ENCODE measurements at regions not wholly inside any gene's neighbourhood (a gene's known extent, or its start where the extent isn't known, plus 50 kb on each side); places are given as distances from the start of the nearest gene placed in this dataset.

GRCh38 chr5:13325765-13326164 lies 618.7 kb downstream of the DNAH5 start:
- Mint-ChIP-seq H3K27me3 (no peaks in the 10 kb centered on the region), H3K27ac (no peak overlapping the region), H3K9me3 (no peaks in the 10 kb centered on the region), H3K36me3 (ENCODE audit: low read depth) (no peaks in the 10 kb centered on the region), H3K4me3 (no peak overlapping the region), H3K4me1 (ENCODE audit: low read depth) (no peaks in the 10 kb centered on the region)
- intact Hi-C loops (cut with micrococcal nuclease) = no loop called here

DNA sequence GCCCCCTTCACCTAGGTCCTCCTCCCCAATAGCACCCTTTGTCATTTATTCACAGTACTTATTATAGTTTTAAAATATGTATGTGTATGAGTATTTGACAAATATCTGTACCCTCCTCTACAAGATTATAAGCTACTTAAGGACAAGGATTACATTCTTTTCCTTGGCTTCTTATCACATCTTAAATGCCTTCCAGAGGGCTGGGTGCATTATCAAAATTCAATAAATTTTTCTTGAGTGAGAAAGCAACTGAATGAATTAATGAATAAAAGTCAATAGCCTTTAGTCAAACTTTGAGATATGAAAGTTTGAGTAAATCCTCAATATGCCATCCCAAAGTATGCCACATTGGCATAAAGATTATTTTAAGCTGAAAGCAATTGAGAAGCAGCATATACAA lies 621.7 kb downstream of the DNAH5 start:
- intact Hi-C loops (cut with micrococcal nuclease) = no loop called here
- H3K27me3 Mint-ChIP-seq = no peaks in the 10 kb centered on the region
- H3K4me3 Mint-ChIP-seq = no peak overlapping the region
- no peak overlapping the region for H3K27ac Mint-ChIP-seq
- H3K36me3 Mint-ChIP-seq (ENCODE audit: low read depth) = no peaks in the 10 kb centered on the region
- no peaks in the 10 kb centered on the region for H3K9me3 Mint-ChIP-seq
- H3K4me1 Mint-ChIP-seq (ENCODE audit: low read depth) = no peaks in the 10 kb centered on the region

- Mint-ChIP-seq H3K9me3 (peaks cover 16% of the 10 kb centered on the region), H3K27ac (no peak overlapping the region), H3K4me3 (no peak overlapping the region), H3K27me3 (no peaks in the 10 kb centered on the region), H3K4me1 (ENCODE audit: low read depth) (no peaks in the 10 kb centered on the region), H3K36me3 (ENCODE audit: low read depth) (no peaks in the 10 kb centered on the region)
- intact Hi-C loops (cut with micrococcal nuclease) = no loop called here
Observed at GRCh38 chr5:13317654-13318053, 626.8 kb downstream of the DNAH5 start.

DNA sequence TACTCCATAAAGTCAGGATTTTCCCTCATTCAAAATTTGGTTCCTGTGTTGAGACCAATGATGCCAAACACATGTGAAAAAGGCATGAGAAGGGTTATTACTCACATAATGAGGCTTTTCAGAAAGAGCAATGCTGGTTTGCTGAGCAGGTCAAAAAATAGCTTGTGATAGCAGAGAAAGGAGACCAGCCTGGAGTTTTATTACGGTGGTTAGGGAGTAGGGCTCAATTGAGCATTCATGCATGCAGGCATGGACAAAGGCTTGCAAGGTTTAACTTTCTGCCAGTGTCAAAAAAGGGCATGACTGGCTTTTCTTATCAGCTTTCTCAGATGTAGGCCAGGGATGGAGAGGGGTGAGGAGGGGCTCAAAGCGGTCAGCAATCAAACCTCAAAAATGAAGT lies 628.3 kb downstream of the DNAH5 start:
- no peak overlapping the region for H3K27ac Mint-ChIP-seq
- no peaks in the 10 kb centered on the region for H3K4me1 Mint-ChIP-seq (ENCODE audit: low read depth)
- no peak overlapping the region for H3K4me3 Mint-ChIP-seq
- H3K9me3 Mint-ChIP-seq = peaks cover 16% of the 10 kb centered on the region
- H3K36me3 Mint-ChIP-seq (ENCODE audit: low read depth) = no peaks in the 10 kb centered on the region
- H3K27me3 Mint-ChIP-seq = no peaks in the 10 kb centered on the region
- intact Hi-C loops (cut with micrococcal nuclease) = no loop called here

DNA sequence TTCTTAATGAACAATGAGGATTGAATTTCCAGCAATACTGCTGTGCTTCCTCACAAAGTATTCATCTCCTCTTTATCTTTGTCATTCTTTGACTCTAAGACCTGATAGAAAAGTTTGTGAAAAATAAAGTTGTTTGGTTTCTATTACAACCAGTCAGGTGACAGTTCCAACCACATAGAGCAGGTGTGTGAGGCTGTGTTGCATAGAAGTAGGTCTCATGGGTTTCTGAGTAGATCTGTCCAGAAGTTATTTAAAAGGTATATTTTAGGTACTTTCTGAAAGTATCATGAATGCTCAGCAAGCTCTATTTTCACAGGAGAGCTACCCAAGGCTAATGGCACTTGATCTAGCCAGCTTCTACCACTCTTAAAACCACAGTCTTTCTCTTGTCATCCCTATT lies 637.0 kb downstream of the DNAH5 start:
- Mint-ChIP-seq H3K27ac (no peak overlapping the region), H3K4me1 (ENCODE audit: low read depth) (no peaks in the 10 kb centered on the region), H3K27me3 (no peaks in the 10 kb centered on the region), H3K36me3 (ENCODE audit: low read depth) (no peaks in the 10 kb centered on the region), H3K9me3 (peaks cover 11% of the 10 kb centered on the region), H3K4me3 (no peak overlapping the region)
- intact Hi-C loops (cut with micrococcal nuclease) = no loop called here

- Mint-ChIP-seq H3K4me1 (ENCODE audit: low read depth) (no peaks in the 10 kb centered on the region), H3K36me3 (ENCODE audit: low read depth) (no peaks in the 10 kb centered on the region), H3K9me3 (peaks cover 20% of the 10 kb centered on the region), H3K4me3 (no peak overlapping the region), H3K27ac (no peak overlapping the region), H3K27me3 (no peaks in the 10 kb centered on the region)
- intact Hi-C loops (cut with micrococcal nuclease) = no loop called here
Observed at GRCh38 chr5:13303445-13303844, 641.0 kb downstream of the DNAH5 start.

DNA sequence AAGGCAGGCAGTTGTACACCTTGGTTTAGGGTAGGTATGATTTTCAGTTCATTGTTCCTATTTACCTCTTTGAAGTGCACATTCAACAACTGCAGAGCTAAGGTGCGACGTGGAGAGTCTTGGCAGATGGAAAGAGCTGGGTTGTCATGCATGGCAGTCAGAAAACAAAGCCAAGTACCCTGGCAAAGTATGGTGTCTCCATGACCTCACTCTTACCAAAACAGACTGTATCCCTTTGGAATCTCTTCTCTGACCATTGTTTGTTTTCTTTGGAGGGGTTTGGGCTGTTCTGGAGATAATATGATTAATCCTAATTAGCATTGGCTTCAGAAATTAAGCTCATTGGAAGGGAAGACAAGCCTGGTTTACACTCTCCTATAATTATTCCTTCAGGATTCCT lies 665.7 kb downstream of the DNAH5 start:
- H3K27me3 Mint-ChIP-seq = no peaks in the 10 kb centered on the region
- no peak overlapping the region for H3K4me3 Mint-ChIP-seq
- no peaks in the 10 kb centered on the region for H3K36me3 Mint-ChIP-seq (ENCODE audit: low read depth)
- no peak overlapping the region for H3K27ac Mint-ChIP-seq
- H3K4me1 Mint-ChIP-seq (ENCODE audit: low read depth) = no peaks in the 10 kb centered on the region
- H3K9me3 Mint-ChIP-seq = peaks cover 6% of the 10 kb centered on the region
- intact Hi-C loops (cut with micrococcal nuclease) = no loop called here

DNA sequence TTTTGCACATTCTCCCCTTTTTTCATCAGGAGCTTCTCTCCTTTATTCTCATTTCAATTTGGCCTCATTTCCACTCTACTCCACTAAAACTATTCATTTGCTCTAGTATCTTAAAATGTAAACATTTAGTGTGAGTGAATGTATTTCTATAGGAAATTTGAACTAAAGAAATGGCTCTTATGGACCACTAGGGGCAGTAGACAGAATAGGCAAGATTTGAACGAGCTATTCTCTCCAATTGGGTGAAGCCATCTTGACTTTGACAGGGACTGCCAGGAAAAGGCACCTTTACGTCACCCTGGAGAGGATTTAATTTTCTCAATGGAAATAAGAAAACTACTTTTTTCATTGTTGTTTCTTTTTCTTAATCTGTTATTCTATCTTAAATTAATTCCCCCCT lies 666.3 kb downstream of the DNAH5 start:
- Mint-ChIP-seq H3K36me3 (ENCODE audit: low read depth) (no peaks in the 10 kb centered on the region), H3K27me3 (no peaks in the 10 kb centered on the region), H3K27ac (no peak overlapping the region), H3K4me1 (ENCODE audit: low read depth) (no peaks in the 10 kb centered on the region), H3K9me3 (peaks cover 6% of the 10 kb centered on the region), H3K4me3 (no peak overlapping the region)
- intact Hi-C loops (cut with micrococcal nuclease) = no loop called here

GRCh38 chr5:13276156-13276555 lies 668.3 kb downstream of the DNAH5 start:
- no peaks in the 10 kb centered on the region for H3K36me3 Mint-ChIP-seq (ENCODE audit: low read depth)
- H3K27ac Mint-ChIP-seq = no peak overlapping the region
- peaks cover 6% of the 10 kb centered on the region for H3K9me3 Mint-ChIP-seq
- no peak overlapping the region for H3K4me3 Mint-ChIP-seq
- intact Hi-C loops (cut with micrococcal nuclease) = no loop called here
- no peaks in the 10 kb centered on the region for H3K4me1 Mint-ChIP-seq (ENCODE audit: low read depth)
- no peaks in the 10 kb centered on the region for H3K27me3 Mint-ChIP-seq

DNA sequence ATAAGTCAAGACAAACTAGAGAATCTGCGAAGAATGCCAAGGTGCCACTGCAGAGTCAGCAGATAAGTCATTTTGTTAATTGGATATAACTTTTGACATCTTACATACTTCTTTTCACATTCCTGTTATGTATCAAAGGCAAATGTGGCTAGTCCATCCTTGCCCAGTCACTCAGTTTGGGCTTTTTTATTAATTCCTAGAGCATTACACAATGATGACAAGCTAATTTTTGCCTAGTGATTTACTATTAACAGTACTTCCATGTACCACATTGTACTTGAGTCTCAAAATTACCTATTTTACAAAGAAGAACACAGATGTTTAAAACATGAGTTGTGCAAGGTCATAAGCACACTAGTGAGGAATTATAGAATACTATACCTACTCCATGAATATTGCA lies 680.8 kb downstream of the DNAH5 start:
- Mint-ChIP-seq H3K27ac (no peak overlapping the region), H3K4me3 (no peak overlapping the region), H3K27me3 (no peaks in the 10 kb centered on the region), H3K36me3 (ENCODE audit: low read depth) (no peaks in the 10 kb centered on the region), H3K4me1 (ENCODE audit: low read depth) (no peaks in the 10 kb centered on the region), H3K9me3 (no peaks in the 10 kb centered on the region)
- intact Hi-C loops (cut with micrococcal nuclease) = no loop called here

DNA sequence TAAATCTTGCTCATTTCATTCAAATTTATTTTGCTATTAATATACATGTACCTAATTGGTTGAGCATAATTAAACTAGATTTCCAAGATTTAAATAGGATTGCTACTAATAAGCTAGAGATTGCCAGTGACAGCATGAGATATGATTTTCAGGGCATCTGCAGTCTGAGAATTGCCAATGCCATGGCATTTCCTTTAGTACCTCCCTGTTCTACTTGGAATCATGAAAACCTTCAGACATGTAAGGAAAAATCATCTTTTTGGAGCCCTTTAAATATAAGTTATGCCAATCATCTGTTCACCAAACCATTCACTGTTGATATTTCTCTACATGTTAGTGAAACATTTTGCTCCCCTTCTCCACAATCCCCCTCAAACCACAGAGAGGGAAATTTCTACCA lies 691.4 kb downstream of the DNAH5 start:
- intact Hi-C loops (cut with micrococcal nuclease) = no loop called here
- no peak overlapping the region for H3K27ac Mint-ChIP-seq
- no peaks in the 10 kb centered on the region for H3K27me3 Mint-ChIP-seq
- H3K36me3 Mint-ChIP-seq (ENCODE audit: low read depth) = no peaks in the 10 kb centered on the region
- H3K4me1 Mint-ChIP-seq (ENCODE audit: low read depth) = peaks cover 9% of the 10 kb centered on the region
- no peaks in the 10 kb centered on the region for H3K9me3 Mint-ChIP-seq
- no peak overlapping the region for H3K4me3 Mint-ChIP-seq

DNA sequence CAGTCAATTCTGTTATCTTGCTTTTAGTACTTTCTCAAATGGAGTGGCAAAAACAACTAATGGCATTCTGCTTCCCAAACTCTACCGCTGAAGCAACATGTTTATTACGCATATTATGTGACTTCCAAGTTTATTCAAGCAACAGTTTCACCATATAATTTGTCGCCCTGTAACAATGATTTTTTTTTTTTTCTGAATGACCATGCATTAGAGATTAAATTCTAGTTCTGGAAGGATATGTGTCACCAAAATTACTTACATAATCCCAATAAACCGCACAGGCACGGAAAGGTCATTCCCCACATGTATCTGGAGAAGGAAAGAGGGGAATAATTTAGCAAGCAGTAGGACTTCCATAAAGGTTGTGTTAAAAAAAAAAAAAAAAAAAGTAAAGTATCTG lies 691.8 kb downstream of the DNAH5 start:
- intact Hi-C loops (cut with micrococcal nuclease) = no loop called here

DNA sequence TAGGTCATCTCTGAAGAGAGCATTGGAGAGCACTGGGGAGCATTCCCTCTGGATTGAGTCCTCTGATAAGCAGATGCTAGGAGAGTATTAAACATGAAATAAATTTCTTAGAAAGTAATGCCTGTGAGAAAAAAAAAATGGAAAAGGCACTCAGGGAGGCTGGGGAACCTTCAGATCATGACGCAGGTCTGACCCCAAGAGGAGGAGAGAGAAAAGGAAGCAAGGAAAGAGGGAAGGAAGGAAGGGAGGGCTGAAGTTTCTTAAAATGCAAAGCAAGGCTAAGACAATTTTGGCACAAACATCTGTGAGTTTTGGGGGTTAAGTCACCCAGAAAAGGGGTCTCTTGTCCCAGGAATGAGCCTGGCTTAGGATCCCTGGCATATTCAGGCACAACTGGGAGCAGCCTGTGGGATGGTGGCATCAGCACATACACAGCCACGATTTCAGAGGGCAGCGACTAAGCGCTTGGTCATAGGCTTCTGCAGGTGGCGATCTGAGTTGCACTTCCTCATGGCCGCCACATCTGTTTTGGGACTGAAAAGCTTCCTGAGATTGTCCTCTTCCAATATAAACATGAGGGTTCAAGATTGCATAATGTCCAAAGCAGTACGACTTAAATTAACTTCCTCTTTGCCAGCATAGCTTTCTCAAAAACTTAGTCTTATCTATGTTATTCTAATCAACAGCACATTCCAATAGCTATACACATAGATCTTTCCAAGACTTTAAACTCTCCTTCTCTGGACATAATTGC lies 692.7 kb downstream of the DNAH5 start:
- Mint-ChIP-seq H3K9me3 (no peaks in the 10 kb centered on the region), H3K27ac (no peak overlapping the region), H3K36me3 (ENCODE audit: low read depth) (no peaks in the 10 kb centered on the region), H3K4me3 (no peak overlapping the region), H3K27me3 (no peaks in the 10 kb centered on the region), H3K4me1 (ENCODE audit: low read depth) (peaks cover 9% of the 10 kb centered on the region)
- intact Hi-C loops (cut with micrococcal nuclease) = no loop called here

More for the DNA sequence above, 691.8 kb downstream of the DNAH5 start:
- no peaks in the 10 kb centered on the region for H3K27me3 Mint-ChIP-seq
- H3K4me1 Mint-ChIP-seq (ENCODE audit: low read depth) = peaks cover 9% of the 10 kb centered on the region
- H3K27ac Mint-ChIP-seq = no peak overlapping the region
- no peaks in the 10 kb centered on the region for H3K9me3 Mint-ChIP-seq
- no peaks in the 10 kb centered on the region for H3K36me3 Mint-ChIP-seq (ENCODE audit: low read depth)
- H3K4me3 Mint-ChIP-seq = no peak overlapping the region

GRCh38 chr5:13250464-13251291 lies 693.8 kb downstream of the DNAH5 start:
- intact Hi-C loops (cut with micrococcal nuclease) = no loop called here
- Mint-ChIP-seq H3K4me3 (no peak overlapping the region), H3K27ac (no peak overlapping the region), H3K27me3 (no peaks in the 10 kb centered on the region), H3K4me1 (ENCODE audit: low read depth) (peaks cover 9% of the 10 kb centered on the region), H3K9me3 (peaks cover 1% of the 10 kb centered on the region), H3K36me3 (ENCODE audit: low read depth) (no peaks in the 10 kb centered on the region)
